Erythroblast (primary cell): ENCODE measurements at regions not wholly inside any gene's neighbourhood (a gene's known extent, or its start where the extent isn't known, plus 50 kb on each side); places are given as distances from the start of the nearest gene placed in this dataset.

Experiments used
- GATA1 ChIP-seq: IDR thresholded peaks from 2 replicates; pipeline ENCODE4 v1.6.1; 2011; ENCODE audit warnings: low read depth, mild to moderate bottlenecking, control low read depth, low read length, moderate library complexity
- POLR2A ChIP-seq: IDR thresholded peaks from 2 replicates; pipeline ENCODE4 v1.6.1; 2011; ENCODE audit warnings: mild to moderate bottlenecking, low read length

DNA sequence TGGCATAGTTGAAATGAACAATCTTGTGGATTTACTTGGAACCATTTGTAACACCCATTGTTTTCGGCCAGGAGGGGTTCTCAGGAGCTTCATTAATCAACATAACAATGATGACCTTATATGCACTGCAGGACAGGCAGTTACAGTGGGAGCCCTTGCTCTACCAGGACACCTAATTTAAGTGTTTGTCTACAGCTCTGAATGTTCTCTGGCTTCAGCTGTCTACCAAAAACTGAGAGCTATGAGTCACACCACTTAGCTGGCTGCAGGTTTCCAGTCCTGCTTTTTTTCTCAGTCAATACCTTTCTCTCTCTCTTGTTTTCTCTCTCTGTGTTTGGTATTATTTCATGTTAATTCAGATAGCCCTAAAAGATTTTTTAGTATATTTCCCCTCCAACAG is 105.4 kb upstream of the MBNL2 start:
- TF ChIP-seq POLR2A (no peak), GATA1 (no peak)
